Body of pancreas (tissue), 4 donors: ENCODE measurements at regions not wholly inside any gene's neighbourhood (a gene's known extent, or its start where the extent isn't known, plus 50 kb on each side); places are given as distances from the start of the nearest gene placed in this dataset.

Experiments used
- ATAC-seq: fragments of 150-250 bp; one replicate; pipeline ENCODE4 v1.9.1; 2016
- DNase-seq, 4 donors: peaks; one replicate each; pipeline ENCODE4 v3.0.0-alpha.2; 2019
- H3K27ac ChIP-seq, 4 donors: fragments of 200-600 bp; sonication (generic); 1 replicate in 3 of 4; 2 replicates in 1 of 4; pipeline versions ENCODE4 v1.5.1 to v1.6.1; 2016 to 2019; ENCODE audit warnings: mild to moderate bottlenecking in 1 of 4, mixed read lengths in 1 of 4, moderate library complexity in 1 of 4
- H3K27me3 ChIP-seq, 2 donors: fragments of 200-600 bp; sonication (generic); one replicate each; pipeline ENCODE4 v1.6.0; 2016; ENCODE audit warnings: mild to moderate bottlenecking in 1 of 2
- H3K36me3 ChIP-seq, 2 donors: fragments of 200-600 bp; sonication (generic); replicated peaks in 1 of 2; 2 replicates each; pipeline ENCODE4 v1.5.1; 2016; ENCODE audit warnings: low read depth in 2 of 2; ENCODE audit not compliant: insufficient read depth in 1 of 2
- H3K4me1 ChIP-seq: fragments of 200-600 bp; sonication (generic); one replicate; pipeline ENCODE4 v1.6.0; 2016
- H3K4me3 ChIP-seq, 2 donors: fragments of 200-600 bp; sonication (generic); 1 replicate in 1 of 2; 2 replicates in 1 of 2; pipeline ENCODE4 v1.5.1; 2016 to 2019
- H3K9me3 ChIP-seq, 3 donors: fragments of 200-600 bp; sonication (generic); 1 replicate in 2 of 3; 2 replicates in 1 of 3; pipeline ENCODE4 v1.5.1; 2016
- CTCF ChIP-seq, 7 experiments: fragments of 450-650 bp in 4 of 7; fragments of 200-600 bp in 3 of 7; sonication (generic) in 3 of 7; IDR thresholded peaks; one replicate each; pipeline ENCODE4 v1.5.1; 2016 to 2019; ENCODE audit warnings: antibody characterized with exemption in 7 of 7
- POLR2A ChIP-seq, 3 donors: fragments of 450-650 bp; IDR thresholded peaks; one replicate each; pipeline ENCODE4 v1.6.1; 2016; ENCODE audit warnings: antibody characterized with exemption in 3 of 3, mild to moderate bottlenecking in 2 of 3
- WGBS, 2 donors: methylation state at CpG; one replicate each; pipeline ENCODE4 v1.1.5; 2017; 5-methylcytosine and 5-hydroxymethylcytosine counted together
- intact Hi-C: fragments of 100-400 bp; cut with DNase I; formaldehyde crosslinking; loops from one replicate; pipeline ENCODE4 v1.15.1; 2023

GRCh38 chr16:86764551-86764950 lies 186.2 kb downstream of the FOXL1 start:
- Histone ChIP-seq H3K4me3 (no peak overlapping the region), H3K4me1 (no peaks in the 10 kb centered on the region), H3K36me3 (no peaks in the 10 kb centered on the region), H3K27me3 (peaks cover 0 to 11% of the 10 kb centered on the region in 2 donors), H3K27ac (no peak overlapping the region), H3K9me3 (no peaks in the 10 kb centered on the region)
- intact Hi-C loops: no loop called here
- ATAC-seq (no peak), DNase-seq (no peak)
- WGBS, 2 donors: 52 to 54% methylated on average over 4 of the region's 4 CpGs
- no peak for TF ChIP-seq CTCF (IDR thresholded peaks at IDR 0.05)

- intact Hi-C loops: no loop called here
- peaks cover 0 to 11% of the 10 kb centered on the region in 2 donors for H3K27me3 ChIP-seq
- no peak for DNase-seq
Measured at GRCh38 chr16:86765389-86766026, 187.2 kb downstream of the FOXL1 start.

GRCh38 chr16:86766700-86767099 lies 188.4 kb downstream of the FOXL1 start:
- no peaks in the 10 kb centered on the region for H3K36me3 ChIP-seq
- WGBS, 2 donors: 57 to 64% methylated on average over 2 of the region's 2 CpGs
- H3K4me1 ChIP-seq: no peaks in the 10 kb centered on the region
- no peaks in the 10 kb centered on the region for H3K9me3 ChIP-seq
- no peak overlapping the region for H3K27ac ChIP-seq
- no peak overlapping the region for H3K4me3 ChIP-seq
- ATAC-seq: no peak
- no peak for DNase-seq
- TF ChIP-seq CTCF (IDR thresholded peaks at IDR 0.05) (no peak), POLR2A (IDR thresholded peaks at IDR 0.05) (no peak)
- intact Hi-C loops: no loop called here
- peaks cover 0 to 2% of the 10 kb centered on the region in 2 donors for H3K27me3 ChIP-seq

More at GRCh38 chr16:86765389-86766026, 187.2 kb downstream of the FOXL1 start:
- Histone ChIP-seq H3K9me3 (no peaks in the 10 kb centered on the region), H3K36me3 (no peaks in the 10 kb centered on the region), H3K4me1 (no peaks in the 10 kb centered on the region), H3K27ac (no peak overlapping the region), H3K4me3 (no peak overlapping the region)
- no peak for ATAC-seq
- TF ChIP-seq CTCF (IDR thresholded peaks at IDR 0.05) (no peak), POLR2A (IDR thresholded peaks at IDR 0.05) (no peak)
- WGBS, 2 donors: 52 to 62% methylated on average over 6 of the region's 6 CpGs

GRCh38 chr16:86768228-86768791 lies 190.0 kb downstream of the FOXL1 start:
- 26 to 45% methylated on average over 7 to 13 of the region's 13 CpGs for WGBS, 2 donors
- H3K4me1 ChIP-seq: no peaks in the 10 kb centered on the region
- H3K36me3 ChIP-seq: no peaks in the 10 kb centered on the region
- H3K27ac ChIP-seq: no peak overlapping the region
- DNase-seq (no peak), ATAC-seq (no peak)
- intact Hi-C loops: no loop called here
- H3K9me3 ChIP-seq: no peaks in the 10 kb centered on the region
- no peak for TF ChIP-seq CTCF (IDR thresholded peaks at IDR 0.05)
- no peak for TF ChIP-seq POLR2A (IDR thresholded peaks at IDR 0.05)
- peaks cover 0 to 6% of the 10 kb centered on the region in 2 donors for H3K27me3 ChIP-seq
- no peak overlapping the region for H3K4me3 ChIP-seq

GRCh38 chr16:86768999-86769398 lies 190.7 kb downstream of the FOXL1 start:
- TF ChIP-seq POLR2A (IDR thresholded peaks at IDR 0.05) (no peak), CTCF (IDR thresholded peaks at IDR 0.05) (no peak)
- Histone ChIP-seq H3K27ac (no peak overlapping the region), H3K4me3 (no peak overlapping the region), H3K4me1 (no peaks in the 10 kb centered on the region), H3K27me3 (peaks cover 0 to 6% of the 10 kb centered on the region in 2 donors), H3K9me3 (no peaks in the 10 kb centered on the region), H3K36me3 (no peaks in the 10 kb centered on the region)
- peak in 3 of 4 donors; percentile 30 to 39 (median 34) for DNase-seq
- intact Hi-C loops: no loop called here
- 53 to 60% methylated on average over 6 to 7 of the region's 7 CpGs for WGBS, 2 donors
- no peak for ATAC-seq
